OCI-LY7 (cell line): ENCODE measurements at regions not wholly inside any gene's neighbourhood (a gene's known extent, or its start where the extent isn't known, plus 50 kb on each side); places are given as distances from the start of the nearest gene placed in this dataset.
"Not testable (repeated sequence)": the region's sequence is repeated elsewhere in the genome, so short reads cannot be mapped to it uniquely, and the experiment has no call there.

ENCODE experiments used
- BruUV-seq: library from RNA; stranded (reverse); fragments of 400-500 nt; replicated peaks from 2 replicates; lab custom pipeline; 2021; lab: Mats Ljungman, UMichigan
- CTCF ChIA-PET: fragments of 300-600 bp; sonication (Branson Sonifier 250); formaldehyde crosslinking; loops from one replicate; lab custom pipeline; 2022; ENCODE audit warnings: antibody characterized with exemption; ENCODE audit not compliant: unreplicated experiment; lab: Charles Lee
- POLR2A ChIA-PET: fragments of 300-600 bp; sonication (Branson Sonifier 250); formaldehyde crosslinking; loops from one replicate; lab custom pipeline; 2022; ENCODE audit warnings: antibody characterized with exemption; lab: Charles Lee
- DNase-seq: peaks from one replicate; pipeline ENCODE4 v3.0.0-alpha.2; 2015; ENCODE audit warnings: low spot score
- H2AFZ ChIP-seq: fragments of 200-600 bp; sonication (generic), shearing (Covaris generic); 2 replicates; pipeline ENCODE4 v1.6.1; 2014; ENCODE audit warnings: mild to moderate bottlenecking, antibody characterized with exemption, low read length, moderate library complexity
- H3K27ac ChIP-seq: fragments of 200-600 bp; sonication (generic); 2 replicates; pipeline ENCODE4 v1.5.1; 2014; ENCODE audit warnings: mixed run types, low read depth, mild to moderate bottlenecking, moderate library complexity, low read length, inconsistent platforms; ENCODE audit not compliant: poor library complexity, severe bottlenecking
- H3K36me3 ChIP-seq: fragments of 200-600 bp; sonication (generic); 2 replicates; pipeline ENCODE4 v1.6.1; 2014; ENCODE audit warnings: mild to moderate bottlenecking, antibody characterized with exemption, low read length, moderate library complexity, mixed read lengths; ENCODE audit not compliant: insufficient read depth
- H3K4me1 ChIP-seq: fragments of 200-600 bp; sonication (generic); 2 replicates; pipeline ENCODE4 v1.5.1; 2014; ENCODE audit warnings: mild to moderate bottlenecking, low read length; ENCODE audit not compliant: insufficient read depth, poor library complexity, severe bottlenecking
- H3K4me2 ChIP-seq: fragments of 200-600 bp; sonication (generic); 2 replicates; pipeline ENCODE4 v1.6.1; 2014; ENCODE audit warnings: mild to moderate bottlenecking, low read length
- H3K4me3 ChIP-seq: fragments of 200-600 bp; sonication (generic); 2 replicates; pipeline ENCODE4 v1.5.1; 2014; ENCODE audit warnings: mild to moderate bottlenecking, low read depth, low read length; ENCODE audit not compliant: poor library complexity, severe bottlenecking
- H3K79me2 ChIP-seq: fragments of 200-600 bp; sonication (generic); 2 replicates; pipeline ENCODE4 v1.6.1; 2016; ENCODE audit warnings: low read depth, mild to moderate bottlenecking, low read length, moderate library complexity, mixed read lengths; ENCODE audit not compliant: insufficient read depth
- H3K9me2 ChIP-seq: fragments of 200-600 bp; sonication (generic); 2 replicates; pipeline ENCODE4 v1.6.1; 2016; ENCODE audit warnings: mild to moderate bottlenecking, low read length, mixed read lengths; ENCODE audit not compliant: insufficient read depth
- H3K9me3 ChIP-seq: fragments of 200-600 bp; sonication (generic); 2 replicates; pipeline ENCODE4 v1.6.1; 2014; ENCODE audit warnings: mild to moderate bottlenecking, mixed run types, low read length, mixed read lengths
- H4K20me1 ChIP-seq: fragments of 200-600 bp; sonication (generic); 2 replicates; pipeline ENCODE4 v1.6.1; 2014; ENCODE audit warnings: mild to moderate bottlenecking, antibody characterized with exemption, low read length, moderate library complexity, mixed read lengths; ENCODE audit not compliant: insufficient read depth
- CTCF ChIP-seq: fragments of 200-600 bp; sonication (generic); conservative IDR thresholded peaks from 2 replicates; pipeline ENCODE4 v1.5.1; 2014; ENCODE audit warnings: mild to moderate bottlenecking, antibody characterized with exemption, low read length, moderate library complexity, mixed read lengths
- EZH2phosphoT487 ChIP-seq: fragments of 200-600 bp; sonication (generic); IDR thresholded peaks from 2 replicates; pipeline ENCODE4 v1.6.1; 2018; ENCODE audit warnings: low read depth, borderline replicate concordance, mild to moderate bottlenecking, mixed run types, antibody characterized with exemption, low read length, moderate library complexity, mixed read lengths
- intact Hi-C: fragments of 100-400 bp; cut with micrococcal nuclease; formaldehyde crosslinking; loops from one replicate; pipeline ENCODE4 v1.10.0; 2022; ENCODE audit not compliant: unreplicated experiment

GRCh38 chr4:78004270-78004669 is 52.9 kb upstream of the FRAS1 start:
- no peak overlapping the region for H3K27ac ChIP-seq
- H4K20me1 ChIP-seq, result no peaks in the 10 kb centered on the region
- no peak overlapping the region for H3K4me3 ChIP-seq
- H3K4me2 ChIP-seq, result no peak overlapping the region
- ChIA-PET CTCF (no interaction called here), POLR2A (interaction anchor here (0.6 to 1.1 kb wide), 2 partner anchors 24 to 845 kb away, joined by 3 read pairs; no protein-coding TSS in a partner anchor)
- intact Hi-C loops, result no loop called here
- H3K36me3 ChIP-seq, result no peaks in the 10 kb centered on the region
- no peaks in the 10 kb centered on the region for H3K79me2 ChIP-seq
- H3K9me3 ChIP-seq, result no peaks in the 10 kb centered on the region
- H2AFZ ChIP-seq, result no peak overlapping the region
- BruUV-seq, result no TSS peak
- DNase-seq, result no peak
- no peak for TF ChIP-seq EZH2phosphoT487
- no peak for TF ChIP-seq CTCF
- no peaks in the 10 kb centered on the region for H3K9me2 ChIP-seq
- no peaks in the 10 kb centered on the region for H3K4me1 ChIP-seq

- H3K36me3 ChIP-seq, result no peaks in the 10 kb centered on the region
- H3K27ac ChIP-seq, result no peak overlapping the region
- no peaks in the 10 kb centered on the region for H4K20me1 ChIP-seq
- no peaks in the 10 kb centered on the region for H3K4me1 ChIP-seq
- TF ChIP-seq CTCF, result no peak
- TF ChIP-seq EZH2phosphoT487, result no peak
- no peaks in the 10 kb centered on the region for H3K9me2 ChIP-seq
- POLR2A ChIA-PET, result interaction anchor here (1.1 kb wide), 1 partner anchor 25 kb away, joined by 3 read pairs; no protein-coding TSS in a partner anchor
- intact Hi-C loops, result no loop called here
- no peaks in the 10 kb centered on the region for H3K9me3 ChIP-seq
- BruUV-seq, result no TSS peak
- DNase-seq, result no peak
- no peak overlapping the region for H3K4me3 ChIP-seq
- H2AFZ ChIP-seq, result no peak overlapping the region
- no peaks in the 10 kb centered on the region for H3K79me2 ChIP-seq
- no peak overlapping the region for H3K4me2 ChIP-seq
- CTCF ChIA-PET, result no interaction called here
Observed at GRCh38 chr4:78005086-78005485, 52.0 kb upstream of the FRAS1 start.

GRCh38 chr4:78007021-78007420 is 50.1 kb upstream of the FRAS1 start:
- BruUV-seq, H4K20me1 ChIP-seq, H3K9me3 ChIP-seq, CTCF ChIA-PET, H3K4me2 ChIP-seq, H3K9me2 ChIP-seq, H2AFZ ChIP-seq, H3K27ac ChIP-seq, H3K36me3 ChIP-seq, intact Hi-C loops, H3K4me3 ChIP-seq, DNase-seq, H3K4me1 ChIP-seq, H3K79me2 ChIP-seq: not testable (repeated sequence)
- POLR2A ChIA-PET, result interaction anchor here (0.7 kb wide), 1 partner anchor 39 kb away, joined by 3 read pairs; no protein-coding TSS in a partner anchor
